ENCODE measurements at regions not wholly inside any gene's neighbourhood (a gene's known extent, or its start where the extent isn't known, plus 50 kb on each side); places are given as distances from the start of the nearest gene placed in this dataset.

GRCh38 chr21:39107739-39108138, 75.5 kb downstream of the PSMG1 start:
- TF ChIP-seq REST (IDR thresholded peaks at IDR 0.05; ENCODE audit: low read depth) (no peak), FOXM1 (IDR thresholded peaks at IDR 0.05; ENCODE audit: borderline replicate concordance, low read depth) (no peak), USF1 (IDR thresholded peaks at IDR 0.05) (no peak), TAF1 (IDR thresholded peaks at IDR 0.05; ENCODE audit: low read depth) (no peak), MAX (IDR thresholded peaks at IDR 0.05) (no peak), CREB1 (IDR thresholded peaks at IDR 0.05; ENCODE audit: low read depth) (no peak), TCF12 (IDR thresholded peaks at IDR 0.05; ENCODE audit: low read depth) (no peak), CEBPB (IDR thresholded peaks at IDR 0.05) (no peak)

GRCh38 chr21:39106881-39107462, 76.3 kb downstream of the PSMG1 start:
- TF ChIP-seq REST (IDR thresholded peaks at IDR 0.05; ENCODE audit: low read depth) (no peak), MAX (IDR thresholded peaks at IDR 0.05) (no peak), CEBPB (IDR thresholded peaks at IDR 0.05) (no peak), TCF12 (IDR thresholded peaks at IDR 0.05; ENCODE audit: low read depth) (no peak), TAF1 (IDR thresholded peaks at IDR 0.05; ENCODE audit: low read depth) (no peak), USF1 (IDR thresholded peaks at IDR 0.05) (no peak), EP300 (IDR thresholded peaks at IDR 0.05; ENCODE audit: borderline replicate concordance) (no peak), CREB1 (IDR thresholded peaks at IDR 0.05; ENCODE audit: low read depth) (no peak), NFIC (IDR thresholded peaks at IDR 0.05) (no peak), RAD21 (IDR thresholded peaks at IDR 0.05; ENCODE audit: low read depth) (no peak), EGR1 (IDR thresholded peaks at IDR 0.05) (no peak), FOXM1 (IDR thresholded peaks at IDR 0.05; ENCODE audit: borderline replicate concordance, low read depth) (no peak), YY1 (IDR thresholded peaks at IDR 0.05; ENCODE audit: low read depth) (no peak), TEAD4 (IDR thresholded peaks at IDR 0.05) (no peak)

- TF ChIP-seq TCF12 (IDR thresholded peaks at IDR 0.05; ENCODE audit: low read depth) (no peak), NFIC (IDR thresholded peaks at IDR 0.05) (no peak), EP300 (IDR thresholded peaks at IDR 0.05; ENCODE audit: borderline replicate concordance) (no peak), TAF1 (IDR thresholded peaks at IDR 0.05; ENCODE audit: low read depth) (no peak), MAX (IDR thresholded peaks at IDR 0.05) (no peak), FOXM1 (IDR thresholded peaks at IDR 0.05; ENCODE audit: borderline replicate concordance, low read depth) (no peak), EGR1 (IDR thresholded peaks at IDR 0.05) (no peak), ZBTB7A (IDR thresholded peaks at IDR 0.05; ENCODE audit: low read depth) (no peak), YY1 (IDR thresholded peaks at IDR 0.05; ENCODE audit: low read depth) (no peak), CEBPB (IDR thresholded peaks at IDR 0.05) (no peak), TEAD4 (IDR thresholded peaks at IDR 0.05) (no peak)
Observed at GRCh38 chr21:39105836-39106235, 77.4 kb downstream of the PSMG1 start.

- TF ChIP-seq CEBPB (IDR thresholded peaks at IDR 0.05) (no peak), RAD21 (IDR thresholded peaks at IDR 0.05; ENCODE audit: low read depth) (no peak), REST (IDR thresholded peaks at IDR 0.05; ENCODE audit: low read depth) (no peak), MAX (IDR thresholded peaks at IDR 0.05) (no peak), EGR1 (IDR thresholded peaks at IDR 0.05) (no peak), FOXM1 (IDR thresholded peaks at IDR 0.05; ENCODE audit: borderline replicate concordance, low read depth) (no peak), EP300 (IDR thresholded peaks at IDR 0.05; ENCODE audit: borderline replicate concordance) (no peak), TAF1 (IDR thresholded peaks at IDR 0.05; ENCODE audit: low read depth) (no peak), ZBTB7A (IDR thresholded peaks at IDR 0.05; ENCODE audit: low read depth) (no peak)
Observed at GRCh38 chr21:39105341-39105765, 77.9 kb downstream of the PSMG1 start.

All from Ishikawa (cell line).